Lung (tissue), 11 donors: ENCODE measurements at regions not wholly inside any gene's neighbourhood (a gene's known extent, or its start where the extent isn't known, plus 50 kb on each side); places are given as distances from the start of the nearest gene placed in this dataset.

Experiments
- ATAC-seq: fragments of 200-7000 bp; cut with Tn5 transposase; one replicate; pipeline ENCODE4 v1.9.1; 2020; ENCODE audit warnings: moderate number of reproducible peaks; ENCODE audit not compliant: insufficient read depth, low FRiP score
- DNase-seq, 3 donors: peaks; one replicate each; pipeline ENCODE4 v3.0.0-alpha.2; 2013 to 2017
- H3K27ac ChIP-seq, 2 donors: one replicate each; pipeline ENCODE4 v1.5.1; 2013; ENCODE audit warnings: mild to moderate bottlenecking in 2 of 2, moderate library complexity in 2 of 2, control low read depth in 1 of 2, inconsistent platforms in 1 of 2, low read depth in 1 of 2, low read length in 1 of 2
- H3K27me3 ChIP-seq, 3 donors: one replicate each; pipeline ENCODE4 v1.5.1; 2013; ENCODE audit warnings: low read length in 2 of 3; ENCODE audit not compliant: control insufficient read depth in 3 of 3, insufficient read depth in 3 of 3
- H3K36me3 ChIP-seq, 4 donors: one replicate each; pipeline ENCODE4 v1.5.1; 2013; ENCODE audit warnings: low read length in 4 of 4, mild to moderate bottlenecking in 1 of 4, moderate library complexity in 1 of 4; ENCODE audit not compliant: control insufficient read depth in 4 of 4, insufficient read depth in 4 of 4
- H3K4me1 ChIP-seq, 5 donors: one replicate each; pipeline ENCODE4 v1.5.1; 2013; ENCODE audit warnings: low read length in 5 of 5, mild to moderate bottlenecking in 2 of 5, moderate library complexity in 1 of 5; ENCODE audit not compliant: control insufficient read depth in 5 of 5, insufficient read depth in 5 of 5
- H3K4me3 ChIP-seq: one replicate; pipeline ENCODE4 v1.5.1; 2013; ENCODE audit warnings: mild to moderate bottlenecking, control low read depth, moderate library complexity
- H3K9ac ChIP-seq, 2 donors: one replicate each; pipeline ENCODE4 v1.5.1; 2013; ENCODE audit warnings: low read length in 2 of 2, control low read depth in 1 of 2; ENCODE audit not compliant: insufficient read depth in 1 of 2
- H3K9me3 ChIP-seq, 4 donors: one replicate each; pipeline ENCODE4 v1.5.1; 2013; ENCODE audit warnings: low read length in 3 of 4, mild to moderate bottlenecking in 1 of 4, moderate library complexity in 1 of 4; ENCODE audit not compliant: control insufficient read depth in 4 of 4, insufficient read depth in 3 of 4
- CTCF ChIP-seq: IDR thresholded peaks from 2 replicates; pipeline ENCODE4 v1.5.1; 2012; ENCODE audit warnings: mild to moderate bottlenecking; ENCODE audit errors: control extremely low read depth, extremely low read depth
- WGBS, 2 donors: extraction: QIAGEN DNeasy Blood & Tissue Kit; methylation state at CpG; one replicate each; pipeline ENCODE4 v1.1.7; 2013; 5-methylcytosine and 5-hydroxymethylcytosine counted together
- donor health status: control.
- donor health status: control.
- donor health status: Bipolar disorder and iron deficiency.
- donor health status: healthy.
- donor health status: DM: yes; HTN: yes; CAD: no.

GRCh38 chr9:85347541-85347940 lies 394.2 kb downstream of the AGTPBP1 start:
- WGBS, 2 donors, result 84 to 92% methylated on average over 6 of the region's 6 CpGs
- no peak overlapping the region for H3K4me3 ChIP-seq
- no peaks in the 10 kb centered on the region for H3K4me1 ChIP-seq
- H3K9me3 ChIP-seq, result peaks cover 0 to 2% (median 0%) of the 10 kb centered on the region in 4 donors
- DNase-seq (no peak), ATAC-seq (no peak)
- H3K36me3 ChIP-seq, result no peaks in the 10 kb centered on the region
- no peak overlapping the region for H3K9ac ChIP-seq
- TF ChIP-seq CTCF, result no peak
- H3K27me3 ChIP-seq, result peaks cover 0 to 3% (median 0%) of the 10 kb centered on the region in 3 donors
- H3K27ac ChIP-seq, result no peak overlapping the region

GRCh38 chr9:85344901-85345300 lies 396.9 kb downstream of the AGTPBP1 start:
- Histone ChIP-seq H3K4me3 (no peak overlapping the region), H3K36me3 (no peaks in the 10 kb centered on the region), H3K9ac (no peak overlapping the region), H3K27me3 (peaks cover 0 to 3% (median 0%) of the 10 kb centered on the region in 3 donors), H3K27ac (no peak overlapping the region), H3K9me3 (no peaks in the 10 kb centered on the region), H3K4me1 (no peaks in the 10 kb centered on the region)
- DNase-seq (no peak), ATAC-seq (no peak)
- 74 to 91% methylated on average over 4 of the region's 4 CpGs for WGBS, 2 donors
- no peak for TF ChIP-seq CTCF

- H3K27me3 ChIP-seq, result no peaks in the 10 kb centered on the region
- no peak overlapping the region for H3K9ac ChIP-seq
- WGBS, 2 donors, result 45 to 49% methylated on average over 2 of the region's 2 CpGs
- H3K27ac ChIP-seq, result no peak overlapping the region
- H3K9me3 ChIP-seq, result no peaks in the 10 kb centered on the region
- no peak overlapping the region for H3K4me3 ChIP-seq
- no peaks in the 10 kb centered on the region for H3K36me3 ChIP-seq
- no peak for DNase-seq
- TF ChIP-seq CTCF, result no peak
- ATAC-seq, result no peak
- H3K4me1 ChIP-seq, result no peaks in the 10 kb centered on the region
Measured at GRCh38 chr9:85339338-85339737, 402.4 kb downstream of the AGTPBP1 start.

- ATAC-seq, result no peak
- Histone ChIP-seq H3K9me3 (peaks cover 0 to 3% (median 0%) of the 10 kb centered on the region in 4 donors), H3K9ac (no peak overlapping the region), H3K4me1 (no peaks in the 10 kb centered on the region), H3K4me3 (no peak overlapping the region), H3K27ac (no peak overlapping the region), H3K36me3 (no peaks in the 10 kb centered on the region), H3K27me3 (no peaks in the 10 kb centered on the region)
- WGBS, 2 donors, result 66 to 85% methylated on average over 2 of the region's 2 CpGs
- TF ChIP-seq CTCF, result no peak
- no peak for DNase-seq
Measured at GRCh38 chr9:85334228-85334627, 407.5 kb downstream of the AGTPBP1 start.
